ENCODE measurements at regions not wholly inside any gene's neighbourhood (a gene's known extent, or its start where the extent isn't known, plus 50 kb on each side); places are given as distances from the start of the nearest gene placed in this dataset.

DNA sequence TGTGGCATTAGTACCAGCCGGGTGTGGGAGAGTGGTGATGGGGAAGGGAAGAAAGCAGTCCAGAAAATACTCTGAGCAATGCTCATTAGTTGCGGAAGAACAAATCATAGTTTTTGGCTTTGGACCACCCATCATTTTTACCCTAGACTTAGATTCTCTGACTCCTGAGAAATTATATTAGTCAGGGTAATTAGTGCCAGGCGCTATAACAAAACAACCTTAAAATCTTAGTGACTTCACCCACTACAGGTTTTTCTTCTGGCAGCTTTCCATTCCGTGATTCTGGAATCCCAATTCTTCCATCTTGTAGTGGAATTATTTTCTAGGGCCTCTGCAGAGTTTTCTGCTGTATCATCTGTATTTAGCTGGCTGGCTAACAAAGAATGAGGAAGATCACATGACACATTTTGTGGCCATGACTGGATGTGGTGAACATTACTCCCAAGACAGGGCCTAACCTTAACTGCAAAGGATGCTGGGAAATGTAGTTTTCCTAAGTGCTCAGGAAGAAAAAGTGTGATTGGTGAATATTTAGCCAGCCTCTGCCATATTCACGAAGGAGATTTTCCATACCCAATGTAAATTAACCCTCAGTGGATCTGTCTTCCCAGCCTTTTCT lies 373.0 kb upstream of the MEF2C start:
- H3K27me3 Mint-ChIP-seq = peaks cover 6% of the 10 kb centered on the region
- DNase-seq = no peak
- no peak overlapping the region for H3K4me3 Mint-ChIP-seq
- H3K9me3 Mint-ChIP-seq = no peaks in the 10 kb centered on the region
- no peaks in the 10 kb centered on the region for H3K36me3 Mint-ChIP-seq
- no peaks in the 10 kb centered on the region for H3K4me1 Mint-ChIP-seq
- H3K27ac Mint-ChIP-seq = no peak overlapping the region

DNA sequence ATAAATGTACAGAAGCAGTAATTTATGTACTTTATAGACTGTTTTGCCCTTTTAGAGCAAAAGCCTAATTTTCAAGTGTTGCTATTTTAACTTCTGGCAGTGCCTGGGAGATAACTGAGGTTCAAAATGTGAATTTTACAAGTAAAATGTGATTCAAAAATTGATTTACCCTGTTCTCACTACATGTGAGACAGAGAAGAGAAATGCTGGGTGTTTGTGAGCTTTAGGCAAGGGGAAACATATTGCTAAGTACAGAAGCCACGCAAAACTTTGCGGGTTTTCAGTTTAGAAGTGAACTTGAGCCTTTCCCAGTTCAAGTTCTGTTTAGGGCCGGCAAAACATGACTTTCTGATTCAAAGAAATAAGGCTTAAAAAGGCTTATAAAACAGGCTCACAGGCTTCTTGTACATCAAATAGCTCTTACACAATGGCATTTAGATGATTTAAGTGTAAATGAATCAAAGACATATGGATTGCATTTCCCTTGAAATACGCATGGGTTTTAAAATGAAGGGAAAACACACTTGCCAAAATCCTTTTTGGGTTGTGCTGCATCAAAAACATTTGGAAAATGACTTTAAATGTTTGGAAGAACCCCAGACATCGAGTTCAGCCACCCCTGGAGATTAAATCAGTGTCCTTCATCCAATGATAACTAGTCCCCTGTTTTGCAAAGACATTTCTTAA lies 370.8 kb upstream of the MEF2C start:
- Mint-ChIP-seq H3K4me1 (no peaks in the 10 kb centered on the region), H3K36me3 (no peaks in the 10 kb centered on the region), H3K4me3 (no peak overlapping the region), H3K27me3 (peaks cover 6% of the 10 kb centered on the region), H3K27ac (no peak overlapping the region), H3K9me3 (no peaks in the 10 kb centered on the region)
- DNase-seq = no peak

DNA sequence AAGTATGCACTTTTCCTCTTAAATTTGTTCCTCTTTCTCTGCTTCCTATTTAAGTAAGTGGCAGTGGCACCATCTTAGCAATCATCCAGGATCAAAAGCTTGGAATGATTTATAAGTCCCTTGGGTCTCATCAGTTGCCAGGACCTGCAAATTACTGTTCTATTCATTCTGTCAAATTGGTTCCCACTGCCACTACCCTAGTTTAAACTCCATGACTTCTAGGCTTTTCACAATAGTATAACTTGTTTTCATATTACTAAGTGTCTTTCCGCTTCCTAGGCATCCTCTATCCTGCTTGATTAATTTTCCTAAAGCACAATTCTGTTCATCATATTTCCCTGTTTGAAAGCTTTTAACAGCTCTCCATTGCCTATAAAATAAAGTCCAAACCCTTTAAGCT lies 363.9 kb upstream of the MEF2C start:
- peaks cover 4% of the 10 kb centered on the region for H3K4me1 Mint-ChIP-seq
- H3K27me3 Mint-ChIP-seq = no peaks in the 10 kb centered on the region
- H3K36me3 Mint-ChIP-seq = no peaks in the 10 kb centered on the region

DNA sequence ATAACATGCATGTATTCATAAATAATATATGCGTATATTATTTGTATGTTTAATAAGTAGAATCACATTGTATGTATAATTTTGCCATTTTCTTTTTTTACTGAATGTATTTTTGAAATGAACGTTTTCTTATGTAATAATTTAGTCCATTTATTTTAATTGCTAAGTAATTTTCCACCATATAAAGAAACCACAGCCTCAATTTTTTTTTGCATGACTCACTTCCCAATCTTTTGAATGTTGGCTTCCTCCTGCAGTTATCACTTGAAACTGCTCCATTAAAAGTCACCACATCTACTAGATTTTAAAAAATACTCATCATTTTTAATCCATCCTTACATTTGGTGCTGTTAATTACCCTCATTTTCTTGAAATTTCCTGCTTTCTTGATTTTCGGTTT lies 363.3 kb upstream of the MEF2C start:
- Mint-ChIP-seq H3K27ac (no peak overlapping the region), H3K27me3 (no peaks in the 10 kb centered on the region), H3K4me1 (peaks cover 4% of the 10 kb centered on the region), H3K9me3 (no peaks in the 10 kb centered on the region), H3K4me3 (no peak overlapping the region), H3K36me3 (no peaks in the 10 kb centered on the region)
- no peak for DNase-seq

More for the DNA sequence above, 363.9 kb upstream of the MEF2C start:
- Mint-ChIP-seq H3K27ac (no peak overlapping the region), H3K4me3 (no peak overlapping the region), H3K9me3 (no peaks in the 10 kb centered on the region)
- DNase-seq = no peak

GRCh38 chr5:89243611-89244010 lies 360.6 kb upstream of the MEF2C start:
- Mint-ChIP-seq H3K36me3 (no peaks in the 10 kb centered on the region), H3K4me3 (no peak overlapping the region), H3K9me3 (no peaks in the 10 kb centered on the region), H3K27ac (no peak overlapping the region), H3K27me3 (no peaks in the 10 kb centered on the region), H3K4me1 (peaks cover 4% of the 10 kb centered on the region)
- no peak for DNase-seq

DNA sequence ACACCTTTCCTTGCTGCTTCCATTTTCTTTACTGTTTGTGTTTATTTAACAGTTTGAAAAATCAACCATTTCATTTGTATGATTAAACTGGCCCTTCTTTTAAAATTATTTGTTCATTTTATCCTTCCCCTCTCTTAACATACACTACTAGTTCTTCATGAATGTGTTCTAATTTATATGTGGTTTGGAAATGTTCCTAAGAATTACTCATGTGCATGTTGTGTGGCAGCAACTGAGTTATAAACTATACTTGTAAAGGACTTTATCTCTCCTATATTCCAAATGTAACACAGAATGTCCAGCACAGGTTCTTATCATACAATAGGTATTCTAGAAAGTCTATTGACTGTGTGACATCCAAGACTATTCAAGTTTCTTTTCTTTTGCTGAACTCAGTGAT lies 358.2 kb upstream of the MEF2C start:
- Mint-ChIP-seq H3K27me3 (no peaks in the 10 kb centered on the region), H3K9me3 (no peaks in the 10 kb centered on the region), H3K4me3 (no peak overlapping the region), H3K27ac (no peak overlapping the region), H3K4me1 (no peaks in the 10 kb centered on the region), H3K36me3 (no peaks in the 10 kb centered on the region)
- no peak for DNase-seq

DNA sequence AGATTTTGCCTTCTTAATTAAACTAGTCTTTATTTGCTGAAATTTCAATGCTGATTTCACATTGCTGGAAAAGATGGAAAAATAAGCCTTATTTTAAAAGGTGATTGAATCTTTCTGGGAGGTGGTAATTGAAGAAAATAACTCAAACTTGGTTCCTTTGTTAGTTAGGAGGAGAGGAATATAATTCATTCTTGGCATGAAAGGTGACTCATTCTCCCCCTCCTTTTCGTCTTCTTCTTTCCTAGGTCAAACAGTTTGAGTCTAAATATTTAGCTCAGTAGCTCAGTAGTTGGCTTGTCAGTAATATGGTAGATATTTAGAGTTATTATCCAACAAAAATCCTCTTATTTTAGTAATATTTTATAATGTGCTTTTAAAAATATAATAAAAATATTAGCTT lies 353.9 kb upstream of the MEF2C start:
- Mint-ChIP-seq H3K4me3 (no peak overlapping the region), H3K4me1 (no peaks in the 10 kb centered on the region), H3K36me3 (no peaks in the 10 kb centered on the region), H3K9me3 (no peaks in the 10 kb centered on the region), H3K27ac (no peak overlapping the region), H3K27me3 (no peaks in the 10 kb centered on the region)
- DNase-seq = no peak

- Mint-ChIP-seq H3K27ac (no peak overlapping the region), H3K27me3 (no peaks in the 10 kb centered on the region), H3K9me3 (no peaks in the 10 kb centered on the region), H3K4me3 (no peak overlapping the region), H3K36me3 (no peaks in the 10 kb centered on the region), H3K4me1 (no peaks in the 10 kb centered on the region)
- no peak for DNase-seq
These were observed 350.5 kb upstream of the MEF2C start for GRCh38 chr5:89233462-89233861.

- DNase-seq = no peak
- Mint-ChIP-seq H3K27me3 (no peaks in the 10 kb centered on the region), H3K27ac (no peak overlapping the region), H3K36me3 (no peaks in the 10 kb centered on the region), H3K4me3 (no peak overlapping the region), H3K4me1 (no peaks in the 10 kb centered on the region), H3K9me3 (no peaks in the 10 kb centered on the region)
These were observed 349.2 kb upstream of the MEF2C start for GRCh38 chr5:89232139-89232603.

DNA sequence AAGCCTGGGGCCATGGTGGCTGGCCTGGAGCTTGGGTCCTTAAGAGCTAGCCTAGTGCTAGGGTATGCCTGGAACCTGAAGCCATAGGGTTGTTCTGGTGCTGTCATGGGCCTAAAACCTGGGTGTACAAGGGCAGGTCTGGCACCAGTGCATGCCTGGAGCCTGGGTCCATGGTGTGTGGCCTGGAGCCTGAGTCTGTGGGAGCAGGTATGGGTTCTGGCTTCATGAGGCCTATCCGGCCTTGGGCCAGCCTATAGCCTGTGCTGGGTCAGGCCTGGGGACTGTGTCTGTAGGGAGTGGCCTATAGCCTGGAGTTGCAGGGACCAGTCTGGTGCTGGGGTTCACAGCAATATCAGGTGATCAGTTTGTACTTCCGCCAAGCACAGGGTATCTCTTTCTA lies 347.2 kb upstream of the MEF2C start:
- no peak overlapping the region for H3K27ac Mint-ChIP-seq
- H3K4me1 Mint-ChIP-seq = no peaks in the 10 kb centered on the region
- H3K4me3 Mint-ChIP-seq = no peak overlapping the region
- H3K9me3 Mint-ChIP-seq = no peaks in the 10 kb centered on the region
- H3K36me3 Mint-ChIP-seq = no peaks in the 10 kb centered on the region
- no peak for DNase-seq
- H3K27me3 Mint-ChIP-seq = no peaks in the 10 kb centered on the region

DNA sequence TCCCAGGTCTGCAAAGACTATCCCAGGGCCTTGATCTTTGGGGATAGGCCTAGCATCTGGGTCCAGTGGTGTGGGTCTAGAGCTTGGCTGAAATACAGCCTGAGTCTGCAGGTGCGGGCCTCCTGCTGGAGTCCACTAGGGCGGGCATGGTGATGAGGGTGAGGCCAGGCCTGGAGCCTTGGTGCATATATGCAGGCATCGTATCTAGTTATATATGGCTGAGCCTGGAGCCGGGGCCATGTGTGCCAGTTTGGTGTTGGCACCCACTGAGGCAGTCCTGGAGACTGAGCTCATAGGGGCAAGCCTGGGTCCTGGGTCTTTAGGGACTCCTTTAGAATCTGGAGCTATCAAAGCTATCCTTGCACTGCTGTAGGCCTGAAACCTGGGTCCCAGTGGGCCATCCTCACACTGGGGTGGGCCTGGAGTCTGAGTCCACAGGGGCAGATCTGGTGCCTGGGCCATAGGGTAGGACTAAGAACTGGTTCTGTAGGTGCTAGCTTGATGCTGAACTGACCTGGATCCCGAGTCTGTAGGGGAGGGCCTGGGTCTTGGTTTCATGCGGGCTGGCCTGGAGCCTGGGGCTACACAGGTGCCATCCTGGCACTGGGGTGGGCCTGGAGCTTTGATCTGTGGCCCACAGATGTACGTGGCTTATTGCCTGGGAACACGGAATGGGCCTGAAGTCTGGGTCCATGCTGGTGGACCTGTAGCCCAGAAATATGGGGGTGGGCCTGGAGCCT lies 346.5 kb upstream of the MEF2C start:
- Mint-ChIP-seq H3K27me3 (no peaks in the 10 kb centered on the region), H3K9me3 (no peaks in the 10 kb centered on the region), H3K36me3 (no peaks in the 10 kb centered on the region), H3K4me1 (no peaks in the 10 kb centered on the region), H3K4me3 (no peak overlapping the region), H3K27ac (no peak overlapping the region)
- no peak for DNase-seq

DNA sequence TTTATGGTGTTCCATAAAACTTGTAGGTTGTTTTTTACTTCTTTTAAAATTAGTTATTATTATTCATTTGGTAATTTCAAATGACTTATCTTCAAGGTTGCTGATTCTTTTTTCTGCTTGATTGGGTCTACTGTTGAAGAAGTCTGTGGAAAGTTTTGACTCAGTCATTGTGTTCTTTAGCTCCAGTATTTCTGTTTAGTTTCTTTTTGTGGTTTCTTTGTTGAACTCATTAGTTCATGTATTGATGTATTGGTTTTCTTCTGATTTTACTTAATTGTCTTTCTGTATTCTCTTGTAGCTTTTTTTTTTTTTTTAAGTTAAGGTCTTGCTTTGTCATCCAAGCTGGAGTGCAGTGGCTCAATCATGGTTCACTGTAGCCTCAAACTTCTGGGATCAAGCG lies 345.4 kb upstream of the MEF2C start:
- H3K27me3 Mint-ChIP-seq = no peaks in the 10 kb centered on the region
- H3K4me1 Mint-ChIP-seq = no peaks in the 10 kb centered on the region
- H3K27ac Mint-ChIP-seq = no peak overlapping the region
- no peaks in the 10 kb centered on the region for H3K9me3 Mint-ChIP-seq
- no peak for DNase-seq
- H3K4me3 Mint-ChIP-seq = no peak overlapping the region
- H3K36me3 Mint-ChIP-seq = no peaks in the 10 kb centered on the region

- Mint-ChIP-seq H3K9me3 (no peaks in the 10 kb centered on the region), H3K4me1 (no peaks in the 10 kb centered on the region), H3K27ac (no peak overlapping the region), H3K4me3 (no peak overlapping the region), H3K36me3 (no peaks in the 10 kb centered on the region), H3K27me3 (no peaks in the 10 kb centered on the region)
- DNase-seq = no peak
These were observed 335.4 kb upstream of the MEF2C start for GRCh38 chr5:89218364-89218763.

DNA sequence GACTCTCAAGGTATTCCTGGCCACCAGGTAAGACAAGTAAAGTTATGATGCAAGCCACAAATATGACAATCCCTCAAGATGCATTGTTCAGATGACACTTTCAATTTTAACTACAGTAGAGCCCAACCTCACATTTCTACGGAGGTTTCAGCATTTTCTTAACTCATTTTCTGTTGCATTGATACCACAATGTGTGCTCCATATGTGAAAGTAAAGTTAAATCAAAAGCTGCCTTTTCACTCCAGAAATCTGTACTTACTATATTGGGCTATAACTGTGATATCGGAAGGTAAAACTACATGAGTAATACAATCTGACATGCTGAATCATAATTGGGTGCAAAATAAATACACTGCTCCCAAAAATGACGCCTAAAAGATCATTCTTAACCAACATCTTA lies 333.6 kb upstream of the MEF2C start:
- Mint-ChIP-seq H3K27me3 (no peaks in the 10 kb centered on the region), H3K4me3 (no peak overlapping the region), H3K9me3 (no peaks in the 10 kb centered on the region), H3K4me1 (peaks cover 1% of the 10 kb centered on the region), H3K36me3 (no peaks in the 10 kb centered on the region), H3K27ac (no peak overlapping the region)
- no peak for DNase-seq

- H3K27ac Mint-ChIP-seq = no peak overlapping the region
- peaks cover 2% of the 10 kb centered on the region for H3K4me1 Mint-ChIP-seq
- H3K4me3 Mint-ChIP-seq = no peak overlapping the region
- H3K36me3 Mint-ChIP-seq = no peaks in the 10 kb centered on the region
- H3K27me3 Mint-ChIP-seq = no peaks in the 10 kb centered on the region
- no peaks in the 10 kb centered on the region for H3K9me3 Mint-ChIP-seq
- no peak for DNase-seq
These were observed 330.6 kb upstream of the MEF2C start for GRCh38 chr5:89213573-89213972.

DNA sequence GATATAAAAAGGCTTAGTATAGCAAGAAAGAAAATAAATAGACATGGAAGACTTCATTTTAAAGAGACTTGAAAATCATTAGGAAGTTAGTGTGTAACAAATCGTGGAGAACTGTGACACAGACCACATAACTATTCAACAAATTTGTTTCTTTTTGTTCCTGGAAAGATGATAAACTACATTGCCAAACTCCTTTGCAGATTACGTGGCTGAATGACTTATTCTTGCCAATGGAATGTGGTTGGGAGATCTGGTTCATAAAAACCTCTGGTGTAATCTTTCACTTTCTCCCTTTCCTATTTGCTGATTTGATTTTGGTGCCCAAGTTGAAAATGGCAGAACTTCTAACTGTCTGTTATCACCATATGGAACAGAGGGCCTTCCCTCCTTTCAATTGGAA lies 328.9 kb upstream of the MEF2C start:
- Mint-ChIP-seq H3K27me3 (no peaks in the 10 kb centered on the region), H3K4me3 (no peak overlapping the region), H3K36me3 (no peaks in the 10 kb centered on the region), H3K27ac (no peak overlapping the region), H3K4me1 (peaks cover 2% of the 10 kb centered on the region), H3K9me3 (no peaks in the 10 kb centered on the region)
- DNase-seq = no peak
